Endothelial cell of umbilical vein (primary cell): ENCODE measurements at regions not wholly inside any gene's neighbourhood (a gene's known extent, or its start where the extent isn't known, plus 50 kb on each side); places are given as distances from the start of the nearest gene placed in this dataset.
"Not testable (repeated sequence)": the region's sequence is repeated elsewhere in the genome, so short reads cannot be mapped to it uniquely, and the experiment has no call there.

ENCODE experiments used
- BruUV-seq: library from RNA; stranded (reverse); fragments of 400-500 nt; replicated peaks from 2 replicates; lab custom pipeline; 2021; lab: Mats Ljungman, UMichigan
- CTCF ChIA-PET: fragments of 300-600, 350-600 bp; sonication (Branson Sonifier 250); formaldehyde crosslinking; loops from one replicate; lab custom pipeline; 2021; ENCODE audit warnings: antibody characterized with exemption, inconsistent platforms; lab: Charles Lee
- POLR2A ChIA-PET: fragments of 300-600, 350-600 bp; sonication (Branson Sonifier 250); formaldehyde crosslinking; loops from one replicate; lab custom pipeline; 2021; ENCODE audit warnings: antibody characterized with exemption, inconsistent platforms; lab: Charles Lee
- DNase-seq: peaks from one replicate; pipeline ENCODE4 v3.0.0-alpha.2; 2011; ENCODE audit warnings: low read depth, low spot score
- FAIRE-seq: peaks from 2 replicates; lab custom pipeline; 2011; peaks lifted over from hg19 to GRCh38; lab: Jason Lieb, UNC
- H2AFZ ChIP-seq: 2 replicates; pipeline ENCODE4 v1.6.0; 2012; ENCODE audit warnings: low read depth, low read length, control low read depth, inconsistent platforms
- H3K27ac ChIP-seq: 2 replicates; pipeline ENCODE4 v1.5.1; 2011; ENCODE audit warnings: low read depth, mild to moderate bottlenecking, control low read depth, low read length, moderate library complexity; ENCODE audit not compliant: insufficient read depth
- H3K27me3 ChIP-seq, 2 experiments: 2 replicates each; pipeline versions ENCODE4 v1.6.0 to v1.6.1; 2011; ENCODE audit warnings: low read length in 2 of 2, mixed read lengths in 1 of 2; ENCODE audit not compliant: control insufficient read depth in 2 of 2, insufficient read depth in 2 of 2
- H3K36me3 ChIP-seq, 2 experiments: 2 replicates in 1 of 2; 3 replicates in 1 of 2; pipeline ENCODE4 v1.5.1; 2011; ENCODE audit warnings: low read length in 2 of 2, mild to moderate bottlenecking in 1 of 2, moderate library complexity in 1 of 2; ENCODE audit not compliant: control insufficient read depth in 2 of 2, insufficient read depth in 2 of 2; ENCODE audit errors: extremely low read depth in 1 of 2
- H3K4me1 ChIP-seq: 3 replicates; pipeline ENCODE4 v1.5.1; 2011; ENCODE audit warnings: mild to moderate bottlenecking, low read length; ENCODE audit not compliant: control insufficient read depth, insufficient read depth; ENCODE audit errors: extremely low read depth
- H3K4me2 ChIP-seq: 2 replicates; pipeline ENCODE4 v1.6.1; 2011; ENCODE audit warnings: low read length, control low read depth, mixed read lengths; ENCODE audit not compliant: insufficient read depth
- H3K4me3 ChIP-seq, 3 experiments: fragments of 200-600 bp in 1 of 3; sonication (generic), shearing (Covaris generic) in 1 of 3; replicated peaks in 1 of 3; 2 replicates each; pipeline ENCODE4 v1.5.1; 2011 to 2016; ENCODE audit warnings: control low read depth in 3 of 3, low read length in 3 of 3, mild to moderate bottlenecking in 2 of 3, inconsistent platforms in 1 of 3, low read depth in 1 of 3, moderate library complexity in 1 of 3; ENCODE audit not compliant: insufficient read depth in 1 of 3
- H3K79me2 ChIP-seq: 2 replicates; pipeline ENCODE4 v1.6.0; 2012; ENCODE audit warnings: low read length, inconsistent platforms; ENCODE audit not compliant: control insufficient read depth, insufficient read depth
- H3K9ac ChIP-seq: replicated peaks from 2 replicates; pipeline ENCODE3; 2011; ENCODE audit warnings: low read length, control low read depth; ENCODE audit not compliant: insufficient read depth; ENCODE audit errors: extremely low read depth
- H3K9me1 ChIP-seq: replicated peaks from 3 replicates; pipeline ENCODE4 v1.6.0; 2011; ENCODE audit warnings: mild to moderate bottlenecking, low read length; ENCODE audit not compliant: control insufficient read depth, insufficient read depth; ENCODE audit errors: extremely low read depth
- H3K9me3 ChIP-seq: replicated peaks from 2 replicates; pipeline ENCODE4 v1.5.1; 2012; ENCODE audit warnings: low read length, inconsistent platforms; ENCODE audit not compliant: control insufficient read depth, insufficient read depth
- H4K20me1 ChIP-seq: replicated peaks from 2 replicates; pipeline ENCODE3; 2011; ENCODE audit warnings: mild to moderate bottlenecking, low read length; ENCODE audit not compliant: control insufficient read depth, insufficient read depth; ENCODE audit errors: extremely low read depth
- EZH2 ChIP-seq: IDR thresholded peaks from 2 replicates; pipeline ENCODE4 v1.6.1; 2012; ENCODE audit warnings: borderline replicate concordance, low read depth, mild to moderate bottlenecking, moderate library complexity, low read length, inconsistent platforms; ENCODE audit not compliant: severe bottlenecking
- POLR2A ChIP-seq: IDR thresholded peaks from 2 replicates; pipeline ENCODE4 v1.6.1; 2012; ENCODE audit warnings: low read depth, mild to moderate bottlenecking, control low read depth, low read length
- dilution Hi-C: fragments of 300-500 bp; cut with MboI; formaldehyde crosslinking; loops from one replicate; pipeline ENCODE4 v1.15.0; 2019; ENCODE audit warnings: low sequenced_read_pairs; ENCODE audit not compliant: extremely low pct_ligation_motif_present
- intact Hi-C: fragments of 100-400 bp; cut with micrococcal nuclease; formaldehyde crosslinking; loops from one replicate; pipeline ENCODE4 v1.10.0; 2022

GRCh38 chr12:83700838-83701237 is 1014.1 kb downstream of the TMTC2 start:
- Histone ChIP-seq H3K27ac (no peak overlapping the region), H3K27me3 (no peaks in the 10 kb centered on the region), H3K79me2 (no peaks in the 10 kb centered on the region), H2AFZ (no peak overlapping the region), H3K9ac (no peak overlapping the region), H3K9me3 (peaks cover 2% of the 10 kb centered on the region), H3K9me1 (no peaks in the 10 kb centered on the region), H3K4me2 (no peak overlapping the region), H3K36me3 (no peaks in the 10 kb centered on the region), H3K4me3 (no peak overlapping the region), H4K20me1 (no peaks in the 10 kb centered on the region), H3K4me1 (no peaks in the 10 kb centered on the region)
- dilution Hi-C loops (no loop called here), intact Hi-C loops (no loop called here)
- no peak for TF ChIP-seq POLR2A
- TF ChIP-seq EZH2 = no peak
- ChIA-PET POLR2A (no interaction called here), CTCF (no interaction called here)
- DNase-seq (no peak), FAIRE-seq (no peak)
- no TSS peak for BruUV-seq

- H3K9me1 ChIP-seq, H3K4me3 ChIP-seq, POLR2A ChIA-PET, DNase-seq, FAIRE-seq, H3K27ac ChIP-seq, dilution Hi-C loops, CTCF ChIA-PET, H3K79me2 ChIP-seq, H3K27me3 ChIP-seq, H3K9ac ChIP-seq, H4K20me1 ChIP-seq, H3K4me2 ChIP-seq, intact Hi-C loops, H3K4me1 ChIP-seq, H2AFZ ChIP-seq, BruUV-seq, H3K36me3 ChIP-seq, H3K9me3 ChIP-seq: not testable (repeated sequence)
Observed at GRCh38 chr12:83696311-83696710, 1009.6 kb downstream of the TMTC2 start.
